GM21526 (cell line): ENCODE measurements at regions not wholly inside any gene's neighbourhood (a gene's known extent, or its start where the extent isn't known, plus 50 kb on each side); places are given as distances from the start of the nearest gene placed in this dataset.

Experiments used
- ATAC-seq: cut with Tn5 transposase; IDR thresholded peaks from one replicate; pipeline ENCODE4 v1.9.1; 2021; ENCODE audit warnings: moderate library complexity; ENCODE audit not compliant: unreplicated experiment, low FRiP score

GRCh38 chr6:147710890-147711289 is 202.4 kb downstream of the SAMD5 start:
- no peak for ATAC-seq

- no peak for ATAC-seq
These were observed 203.0 kb downstream of the SAMD5 start for GRCh38 chr6:147711476-147711875.

DNA sequence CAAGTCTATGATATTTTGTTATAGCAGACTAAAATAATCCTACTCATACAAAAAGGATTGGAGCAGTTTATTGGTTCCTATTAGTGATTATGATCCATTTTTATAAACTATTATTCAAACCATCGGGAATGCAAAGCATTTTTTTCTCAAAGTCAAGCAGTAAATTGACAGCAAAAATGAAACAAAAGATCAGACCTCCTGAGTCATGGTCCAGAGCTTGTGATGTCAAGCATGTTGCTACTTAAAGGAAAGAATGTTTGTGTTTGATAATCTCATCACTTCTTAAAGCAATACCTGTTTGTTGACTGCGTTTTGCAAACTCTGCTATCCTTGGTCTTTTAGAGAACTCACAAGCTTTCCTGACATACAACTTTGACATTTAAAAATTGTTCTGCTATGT is 204.4 kb downstream of the SAMD5 start:
- no peak for ATAC-seq

- ATAC-seq: no peak
These were observed 206.5 kb downstream of the SAMD5 start for GRCh38 chr6:147715035-147715434.

- no peak for ATAC-seq
These were observed 207.9 kb downstream of the SAMD5 start for GRCh38 chr6:147716434-147716833.

DNA sequence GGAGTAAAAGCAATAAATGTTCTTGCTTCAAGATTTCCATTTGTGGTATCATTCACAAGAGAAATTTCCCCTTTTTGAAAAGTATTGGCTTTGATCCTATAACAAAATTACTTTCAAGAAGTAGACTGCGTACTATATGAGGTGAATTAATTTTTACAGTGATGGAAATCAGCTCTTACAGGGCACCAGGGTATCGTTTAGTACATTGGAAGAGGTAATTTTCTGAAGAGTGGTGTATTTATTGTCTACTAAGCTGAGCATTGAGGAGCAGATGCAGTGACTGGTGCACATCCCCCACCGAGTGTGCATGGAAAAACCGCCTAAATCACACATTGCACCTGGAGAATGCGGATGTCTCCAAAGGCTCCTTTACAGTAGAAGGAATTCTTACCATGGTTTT is 209.5 kb downstream of the SAMD5 start:
- ATAC-seq: no peak

- no peak for ATAC-seq
These were observed 213.7 kb downstream of the SAMD5 start for GRCh38 chr6:147722158-147722557.

GRCh38 chr6:147724454-147724853 is 216.0 kb downstream of the SAMD5 start:
- no peak for ATAC-seq

- ATAC-seq: no peak
These were observed 217.9 kb downstream of the SAMD5 start for GRCh38 chr6:147726342-147726741.

DNA sequence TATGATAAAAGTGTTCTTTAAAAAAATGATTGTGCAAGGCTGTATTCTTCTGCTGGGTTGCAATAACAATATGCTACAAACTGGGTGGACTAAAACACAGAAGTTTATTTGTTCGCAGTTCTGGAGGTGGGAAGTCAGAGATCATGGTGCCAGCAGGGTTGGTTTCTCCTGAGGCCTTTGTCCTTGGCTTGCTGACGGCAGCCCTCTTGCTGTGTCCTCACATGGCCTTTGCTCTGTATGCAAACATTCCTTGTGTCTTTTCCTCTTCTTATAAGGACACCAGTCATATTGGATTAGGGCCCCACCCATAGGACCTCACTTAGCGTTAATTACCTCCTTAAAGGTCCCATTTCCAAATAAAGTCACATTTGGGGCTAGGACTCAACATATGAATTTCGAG is 220.4 kb downstream of the SAMD5 start:
- no peak for ATAC-seq

DNA sequence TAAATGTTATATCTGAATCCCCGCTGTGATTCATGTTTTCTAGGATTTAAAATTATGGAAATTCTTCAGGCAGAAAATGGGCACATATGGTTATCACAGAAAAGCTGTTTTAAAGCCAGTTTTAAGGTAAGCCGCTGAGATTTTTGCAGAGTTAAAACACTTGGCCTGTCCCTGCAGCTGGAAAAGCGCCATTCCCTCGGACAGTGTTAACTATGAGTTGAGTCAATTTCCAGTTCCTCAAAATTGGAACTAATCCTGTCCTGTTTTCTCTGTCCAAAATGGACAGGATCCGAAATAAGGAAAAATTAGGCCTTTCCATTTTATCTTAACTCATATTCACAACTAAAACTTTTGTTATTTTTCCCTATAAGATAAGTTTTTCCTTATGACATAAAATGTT is 225.2 kb downstream of the SAMD5 start:
- ATAC-seq: no peak

GRCh38 chr6:147734151-147734550 is 225.7 kb downstream of the SAMD5 start:
- no peak for ATAC-seq

- ATAC-seq: no peak
These were observed 227.4 kb downstream of the SAMD5 start for GRCh38 chr6:147735924-147736323.

GRCh38 chr6:147737115-147737514 is 228.6 kb downstream of the SAMD5 start:
- ATAC-seq: no peak

DNA sequence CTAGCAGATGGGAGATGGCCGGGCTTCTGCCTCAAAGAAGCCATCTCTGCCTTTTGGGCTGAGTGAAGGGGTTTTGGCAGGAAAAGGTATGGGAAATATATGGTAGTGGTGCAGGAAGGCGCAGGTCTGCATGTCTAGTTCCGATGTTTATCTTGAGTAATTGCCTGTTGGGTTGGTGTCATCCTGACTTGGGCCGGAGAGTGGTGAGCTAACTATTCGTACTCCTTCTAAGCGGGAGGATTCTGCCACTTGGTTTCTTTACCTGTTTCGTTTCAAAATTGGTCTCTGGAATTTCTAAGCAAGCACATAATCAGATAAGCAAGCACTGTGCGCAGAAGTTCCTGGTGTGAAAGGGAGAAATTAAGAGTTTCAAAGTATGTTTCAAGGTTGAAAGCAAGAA is 229.6 kb downstream of the SAMD5 start:
- ATAC-seq: no peak

DNA sequence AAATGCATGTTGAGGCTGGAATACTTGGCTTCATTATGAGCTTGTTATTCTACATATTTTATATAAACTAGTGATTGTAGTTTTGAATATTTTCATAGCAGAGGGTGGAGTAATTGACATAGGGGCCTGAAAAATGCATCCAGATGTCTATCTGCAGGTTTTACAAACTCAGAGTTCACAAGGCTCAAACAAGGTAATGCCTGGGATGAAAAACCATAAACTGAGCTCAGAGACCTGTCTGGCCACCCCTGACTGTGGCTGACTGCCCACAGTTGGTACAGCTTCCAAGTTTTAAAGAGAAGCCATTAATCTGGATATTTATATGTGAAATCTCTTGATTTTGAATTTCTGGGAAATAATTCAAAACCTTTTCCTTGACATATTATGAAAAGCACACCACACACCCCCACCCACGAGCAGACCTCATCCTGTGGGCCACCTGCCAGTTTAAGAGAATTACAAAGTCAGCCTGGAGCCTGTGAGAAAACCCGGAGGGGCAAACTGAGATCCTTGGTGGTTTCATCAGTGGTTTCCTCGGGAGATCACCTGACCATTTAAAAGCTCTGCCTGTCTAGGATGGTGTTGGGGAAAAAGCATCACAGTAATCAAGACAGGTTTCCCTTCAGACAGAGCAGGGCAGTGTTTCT is 230.1 kb downstream of the SAMD5 start:
- no peak for ATAC-seq

GRCh38 chr6:147740326-147740725 is 231.8 kb downstream of the SAMD5 start:
- no peak for ATAC-seq

- no peak for ATAC-seq
These were observed 232.4 kb downstream of the SAMD5 start for GRCh38 chr6:147740916-147741315.

DNA sequence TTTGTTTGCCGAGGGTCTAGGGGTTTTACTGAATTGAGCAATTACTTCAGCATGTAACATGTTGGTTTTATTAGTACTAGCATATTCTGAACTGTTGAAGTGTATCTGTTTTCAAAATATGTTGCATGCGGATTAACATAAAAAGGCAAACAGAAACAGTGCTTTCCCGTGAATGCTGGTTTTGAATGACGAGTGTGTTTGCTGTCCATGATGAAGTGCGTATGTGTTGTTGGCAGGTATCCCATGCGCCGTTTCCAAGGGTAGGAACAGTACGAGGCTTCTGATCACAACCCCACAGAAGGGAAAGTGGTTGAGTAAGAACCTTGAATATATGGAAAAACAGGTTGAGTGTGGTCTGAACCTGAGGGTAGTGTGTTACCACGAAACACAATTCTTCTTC is 232.9 kb downstream of the SAMD5 start:
- no peak for ATAC-seq

- no peak for ATAC-seq
These were observed 233.9 kb downstream of the SAMD5 start for GRCh38 chr6:147742440-147742839.

DNA sequence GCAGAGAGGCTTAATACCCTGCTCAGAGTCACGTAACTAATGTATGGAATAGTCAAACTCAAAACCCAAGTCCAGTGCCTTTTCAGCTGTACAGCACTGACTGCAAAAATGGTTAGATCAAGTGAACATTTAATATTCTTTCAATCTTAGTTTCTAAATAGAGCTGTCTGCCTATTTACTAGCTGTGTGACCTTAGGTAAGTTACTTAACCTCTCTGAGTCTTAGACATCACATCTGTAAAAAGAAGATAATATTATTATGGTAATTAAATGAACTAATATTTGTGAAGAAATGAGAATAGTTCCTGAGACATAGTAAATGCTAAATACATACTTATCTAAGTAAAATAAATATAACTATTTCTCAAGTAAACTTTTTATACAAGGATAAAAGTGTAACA is 235.5 kb downstream of the SAMD5 start:
- no peak for ATAC-seq

GRCh38 chr6:147749331-147749730 is 240.8 kb downstream of the SAMD5 start:
- ATAC-seq: no peak

GRCh38 chr6:147750413-147750812 is 241.9 kb downstream of the SAMD5 start:
- no peak for ATAC-seq
